CD4-positive, alpha-beta T cell treated with Interleukin-10 for 1 hour (primary cell): ENCODE measurements at regions not wholly inside any gene's neighbourhood (a gene's known extent, or its start where the extent isn't known, plus 50 kb on each side); places are given as distances from the start of the nearest gene placed in this dataset.
"Not testable (repeated sequence)": the region's sequence is repeated elsewhere in the genome, so short reads cannot be mapped to it uniquely, and the experiment has no call there.

ENCODE experiments used
- DNase-seq: peaks from one replicate; pipeline ENCODE4 v3.0.0-alpha.2; 2020

- DNase-seq, result no peak
Measured at GRCh38 chr4:126633306-126633705, 999.5 kb upstream of the INTU start.

- DNase-seq, result no peak
Measured at GRCh38 chr4:126637706-126638105, 995.1 kb upstream of the INTU start.

- DNase-seq, result no peak
Measured at GRCh38 chr4:126647320-126647719, 985.4 kb upstream of the INTU start.

GRCh38 chr4:126647756-126648397 lies 984.9 kb upstream of the INTU start:
- DNase-seq, result no peak

- no peak for DNase-seq
Measured at GRCh38 chr4:126658411-126658810, 974.3 kb upstream of the INTU start.

GRCh38 chr4:126661194-126661593 lies 971.6 kb upstream of the INTU start:
- DNase-seq, result no peak

GRCh38 chr4:126664839-126665238 lies 967.9 kb upstream of the INTU start:
- DNase-seq, result no peak

- not testable (repeated sequence) for DNase-seq
Measured at GRCh38 chr4:126670038-126670437, 962.7 kb upstream of the INTU start.

GRCh38 chr4:126678618-126679017 lies 954.1 kb upstream of the INTU start:
- DNase-seq, result no peak

GRCh38 chr4:126679303-126679702 lies 953.5 kb upstream of the INTU start:
- DNase-seq, result no peak

GRCh38 chr4:126682250-126682649 lies 950.5 kb upstream of the INTU start:
- no peak for DNase-seq

- no peak for DNase-seq
Measured at GRCh38 chr4:126686491-126686890, 946.3 kb upstream of the INTU start.

- DNase-seq, result no peak
Measured at GRCh38 chr4:126687655-126688358, 945.0 kb upstream of the INTU start.

GRCh38 chr4:126691797-126692196 lies 941.0 kb upstream of the INTU start:
- DNase-seq, result no peak

- DNase-seq, result no peak
Measured at GRCh38 chr4:126697748-126698147, 935.0 kb upstream of the INTU start.

GRCh38 chr4:126698224-126698623 lies 934.5 kb upstream of the INTU start:
- DNase-seq, result no peak

GRCh38 chr4:126701756-126702155 lies 931.0 kb upstream of the INTU start:
- no peak for DNase-seq

GRCh38 chr4:126702747-126703146 lies 930.0 kb upstream of the INTU start:
- DNase-seq, result no peak

- no peak for DNase-seq
Measured at GRCh38 chr4:126705266-126705665, 927.5 kb upstream of the INTU start.

GRCh38 chr4:126708716-126709115 lies 924.0 kb upstream of the INTU start:
- DNase-seq, result no peak

- DNase-seq, result no peak
Measured at GRCh38 chr4:126710935-126711334, 921.8 kb upstream of the INTU start.

GRCh38 chr4:126715067-126715466 lies 917.7 kb upstream of the INTU start:
- no peak for DNase-seq

- DNase-seq, result no peak
Measured at GRCh38 chr4:126715681-126716080, 917.1 kb upstream of the INTU start.

GRCh38 chr4:126718136-126718535 lies 914.6 kb upstream of the INTU start:
- DNase-seq, result no peak

GRCh38 chr4:126719852-126720251 lies 912.9 kb upstream of the INTU start:
- no peak for DNase-seq
